Activated CD4-positive, alpha-beta T cell treated with anti-CD3 and anti-CD28 coated beads, Interleukin-2, Interleukin-6, amounts not matched to agents 100 ng/mL and 50 ng/mL, durations not matched to agents 16 hours and 8 hours (primary cell): ENCODE measurements at regions not wholly inside any gene's neighbourhood (a gene's known extent, or its start where the extent isn't known, plus 50 kb on each side); places are given as distances from the start of the nearest gene placed in this dataset.
"Not testable (repeated sequence)": the region's sequence is repeated elsewhere in the genome, so short reads cannot be mapped to it uniquely, and the experiment has no call there.

ENCODE experiments used
- DNase-seq: peaks from one replicate; pipeline ENCODE4 v3.0.0-alpha.2; 2020

DNA sequence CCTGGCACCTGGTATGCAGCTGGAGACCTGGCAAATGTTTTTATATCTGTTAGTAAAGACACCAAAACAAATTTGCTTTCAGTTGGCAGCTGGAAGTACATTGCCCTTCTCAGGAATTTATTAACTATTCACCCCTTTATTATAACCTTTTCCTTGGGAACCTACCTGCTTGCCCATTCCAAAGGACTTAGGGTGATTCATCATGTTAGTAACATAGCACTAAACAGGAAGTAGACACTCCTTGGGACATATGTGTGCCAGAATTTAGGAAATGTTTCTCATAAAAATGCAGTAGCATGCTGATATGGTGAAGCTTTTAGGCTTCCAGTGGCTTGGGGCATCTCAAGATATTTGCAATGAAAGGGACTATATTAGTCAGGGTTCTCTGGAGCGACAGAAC lies 184.2 kb downstream of the DMAC1 start:
- DNase-seq = no peak

DNA sequence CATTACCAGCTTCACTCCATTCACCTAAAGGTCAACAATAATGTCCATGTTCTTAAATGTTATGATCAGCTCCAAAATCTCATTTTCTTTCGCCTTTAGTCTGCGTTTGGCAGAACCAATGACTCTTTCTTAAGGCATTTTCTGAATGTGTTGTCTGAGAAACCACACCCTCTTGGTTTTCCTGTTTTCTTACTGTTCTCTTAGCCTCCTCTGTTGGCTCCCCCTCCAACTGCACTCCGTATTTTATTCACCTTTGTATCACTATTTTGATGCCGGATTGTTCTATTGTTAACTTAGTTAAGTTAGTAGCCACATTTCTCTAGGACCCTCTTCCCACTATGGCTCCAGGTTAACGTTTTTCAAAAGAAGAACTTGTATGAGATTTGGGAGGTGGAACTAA lies 185.6 kb downstream of the DMAC1 start:
- peak; percentile 7 for DNase-seq

DNA sequence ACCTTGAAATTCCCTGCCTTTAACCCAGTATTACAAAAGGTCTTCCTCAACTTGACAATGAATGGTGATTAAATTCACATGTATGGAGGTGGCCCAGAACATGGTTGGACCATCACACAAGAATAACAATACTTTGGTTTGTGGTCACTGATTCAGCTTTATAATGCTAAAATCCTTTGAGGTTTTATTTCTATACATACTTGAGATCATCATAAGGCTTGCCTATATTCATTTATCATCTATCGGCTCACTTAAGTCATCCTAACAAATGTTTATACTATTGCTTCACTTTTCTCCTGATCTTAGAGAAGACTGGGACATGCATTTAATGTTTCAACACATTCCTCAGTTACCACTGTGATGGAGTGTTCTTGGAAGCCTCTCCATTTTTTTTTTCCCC lies 191.3 kb downstream of the DMAC1 start:
- DNase-seq = no peak

DNA sequence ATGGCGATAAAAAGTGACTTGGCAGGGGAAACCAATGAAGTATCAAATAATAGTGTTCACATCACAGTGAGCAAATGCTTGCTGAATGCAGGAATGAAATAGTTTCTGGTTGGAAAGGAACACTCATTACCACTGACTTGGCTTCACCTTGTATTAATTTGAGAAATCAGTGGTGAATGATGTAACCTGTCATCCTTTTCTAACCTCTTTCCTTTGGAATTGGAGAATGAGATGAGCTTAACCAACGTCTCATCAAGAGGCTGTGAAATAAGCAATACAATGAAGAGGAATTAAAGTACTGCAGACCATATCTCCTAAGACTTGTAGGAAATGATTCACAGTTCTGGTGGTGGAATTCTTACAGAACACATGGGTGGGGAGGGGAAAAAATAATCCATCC lies 192.2 kb downstream of the DMAC1 start:
- DNase-seq = no peak

DNA sequence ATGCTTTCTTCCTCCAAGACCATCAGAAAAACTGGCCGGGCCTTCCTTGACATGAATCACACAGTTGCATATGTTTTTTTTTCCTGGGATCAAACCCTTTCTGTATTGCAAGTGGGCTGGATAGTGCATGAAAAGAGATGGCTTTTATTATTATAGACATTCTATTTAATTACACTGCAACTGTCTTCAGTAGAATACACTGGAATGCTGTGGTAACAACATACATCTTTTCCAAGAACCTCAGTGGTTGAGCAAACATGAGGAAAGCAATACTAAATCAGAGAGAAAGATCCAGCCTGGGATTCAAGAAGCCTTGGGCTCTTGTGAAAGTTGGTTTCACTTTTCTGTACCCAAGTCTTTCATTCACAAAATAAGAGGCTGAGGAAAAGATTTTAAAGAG lies 193.0 kb downstream of the DMAC1 start:
- no peak for DNase-seq

DNA sequence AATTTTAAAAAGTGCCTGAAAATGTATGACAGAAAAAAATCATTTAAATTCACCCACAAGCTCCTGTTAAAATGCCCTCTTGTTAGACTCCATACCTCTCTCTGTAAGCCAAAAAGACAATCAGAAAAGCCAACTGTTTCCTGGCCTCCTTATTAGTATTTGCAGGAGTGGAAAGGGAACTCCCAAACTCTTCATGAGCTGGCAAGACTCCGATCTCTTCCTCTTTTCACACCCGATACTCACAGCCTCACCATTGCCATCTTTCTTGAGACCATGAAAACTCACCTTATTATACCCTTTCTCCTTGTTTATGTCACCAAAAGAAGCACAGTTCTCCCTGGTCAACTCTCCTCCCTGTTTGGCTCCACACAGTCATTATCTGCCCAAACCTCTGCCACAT lies 197.8 kb downstream of the DMAC1 start:
- no peak for DNase-seq

DNA sequence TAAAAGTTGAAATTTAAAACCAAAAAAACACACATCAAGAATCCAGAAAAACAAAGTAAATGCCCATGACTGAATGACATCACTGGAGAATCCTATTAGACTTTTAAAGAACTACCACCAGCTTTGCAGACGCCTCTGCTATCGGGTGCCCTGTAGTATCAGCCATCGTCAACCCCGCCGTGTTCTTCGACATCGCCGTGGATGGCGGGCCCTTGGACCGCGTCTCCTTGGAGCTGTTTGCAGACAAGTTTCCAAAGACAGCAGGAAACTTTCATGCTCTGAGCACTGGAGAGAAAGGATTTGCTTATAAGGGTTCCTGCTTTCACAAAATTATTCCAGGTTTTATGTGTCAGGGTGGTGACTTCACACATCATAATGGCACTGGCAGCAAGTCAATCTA lies 201.9 kb downstream of the DMAC1 start:
- no peak for DNase-seq

DNA sequence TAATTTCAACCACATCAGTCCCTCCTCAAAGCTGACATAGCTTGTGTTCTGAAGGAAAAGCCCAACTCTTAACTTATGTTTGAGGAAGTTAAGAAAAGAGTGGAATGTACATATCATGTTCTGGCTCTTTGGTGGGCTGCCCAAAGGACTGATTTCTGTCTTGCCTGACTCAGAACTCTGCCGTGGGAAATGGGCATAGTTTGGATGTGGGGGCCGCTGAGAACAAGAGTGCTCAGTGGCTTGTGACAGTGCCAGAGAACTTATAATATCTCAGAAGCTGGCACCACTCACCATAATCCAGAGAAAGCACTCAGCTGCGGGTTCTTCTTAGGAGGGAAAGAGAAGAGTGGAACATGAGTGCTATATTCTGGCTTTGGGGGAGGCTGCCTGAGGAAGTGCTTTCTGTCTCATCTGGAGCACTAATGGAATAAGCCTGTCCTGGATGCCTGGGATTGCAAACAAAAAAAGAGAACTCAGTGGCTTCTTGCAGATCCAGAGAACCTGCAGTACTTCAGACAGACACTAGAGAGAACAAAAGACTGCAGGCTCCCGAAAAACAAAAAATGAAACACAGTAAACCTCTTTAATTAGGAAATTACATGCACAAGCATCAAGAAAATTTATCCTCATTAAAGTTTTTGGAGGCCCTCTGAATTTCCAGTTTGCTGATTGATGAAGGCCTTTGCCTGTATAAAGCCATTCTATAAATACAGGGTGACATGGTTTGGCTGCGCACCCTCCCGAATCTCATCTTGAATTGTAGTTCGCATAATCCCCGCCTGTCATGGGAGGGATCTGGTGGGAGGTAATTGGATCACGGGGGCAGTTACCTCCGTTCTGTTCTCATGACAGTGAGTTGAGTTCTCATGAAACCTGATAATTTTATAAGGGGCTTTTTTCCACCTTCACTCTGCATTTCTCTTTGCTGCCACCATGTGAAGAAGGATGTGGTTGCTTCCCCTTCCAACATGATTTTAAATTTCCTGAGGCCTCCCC lies 207.0 kb downstream of the DMAC1 start:
- no peak for DNase-seq

DNA sequence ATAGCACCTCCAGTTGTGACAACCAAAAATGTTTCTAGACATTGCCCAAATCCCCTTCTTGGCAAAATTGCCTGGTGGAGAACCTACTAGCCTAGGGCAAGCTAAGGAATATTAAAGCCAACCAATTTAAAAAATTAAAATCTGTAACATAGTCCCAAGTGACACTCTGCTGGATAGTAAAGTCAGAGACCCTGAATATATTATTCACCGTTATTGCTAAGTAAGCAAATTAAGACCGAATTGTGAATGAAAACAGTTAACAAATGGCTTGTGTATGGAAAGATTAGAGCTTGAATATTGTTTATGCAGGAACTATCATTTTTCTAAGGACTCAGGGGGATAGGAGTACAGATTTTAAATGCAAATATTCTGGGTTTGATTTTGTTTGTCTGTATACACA lies 208.1 kb downstream of the DMAC1 start:
- no peak for DNase-seq

DNA sequence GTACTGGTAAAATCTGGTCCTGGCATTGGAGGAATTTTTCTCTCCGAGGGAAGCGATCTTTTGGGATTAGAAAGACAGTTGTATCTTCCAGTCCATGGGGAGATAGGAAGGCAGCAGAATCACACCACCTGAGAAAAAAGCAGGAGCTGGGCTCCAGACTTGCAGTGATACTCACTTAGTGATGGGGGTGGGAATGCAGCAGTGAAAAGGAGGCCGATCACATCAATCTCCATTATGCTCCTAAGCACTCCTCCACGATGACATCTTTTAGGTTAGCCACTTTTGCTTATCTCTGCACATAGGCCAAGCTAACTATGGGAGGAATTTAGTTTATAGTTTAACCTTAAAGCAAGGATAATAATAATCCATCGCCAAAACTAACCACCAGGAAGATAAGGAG lies 219.0 kb downstream of the DMAC1 start:
- no peak for DNase-seq

DNA sequence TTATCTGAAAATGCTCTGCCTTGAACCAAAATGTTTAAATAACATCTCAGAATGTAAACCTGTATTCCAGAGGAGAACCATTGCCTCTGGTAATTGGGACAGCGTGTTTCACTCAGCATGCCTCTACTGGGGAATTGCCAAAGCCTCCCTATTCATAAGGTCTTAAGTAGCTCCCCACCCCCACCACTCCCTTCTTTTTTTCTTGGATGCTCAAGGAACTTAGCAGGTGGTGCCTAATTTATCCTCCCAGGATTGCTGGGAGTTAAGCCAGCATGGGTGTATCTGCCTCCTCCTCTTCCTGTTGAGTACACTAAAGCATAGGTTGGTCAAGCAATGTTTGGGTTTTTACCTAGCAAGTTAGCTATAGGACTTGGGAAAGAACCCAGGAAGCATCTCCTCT lies 220.2 kb downstream of the DMAC1 start:
- DNase-seq = no peak

DNA sequence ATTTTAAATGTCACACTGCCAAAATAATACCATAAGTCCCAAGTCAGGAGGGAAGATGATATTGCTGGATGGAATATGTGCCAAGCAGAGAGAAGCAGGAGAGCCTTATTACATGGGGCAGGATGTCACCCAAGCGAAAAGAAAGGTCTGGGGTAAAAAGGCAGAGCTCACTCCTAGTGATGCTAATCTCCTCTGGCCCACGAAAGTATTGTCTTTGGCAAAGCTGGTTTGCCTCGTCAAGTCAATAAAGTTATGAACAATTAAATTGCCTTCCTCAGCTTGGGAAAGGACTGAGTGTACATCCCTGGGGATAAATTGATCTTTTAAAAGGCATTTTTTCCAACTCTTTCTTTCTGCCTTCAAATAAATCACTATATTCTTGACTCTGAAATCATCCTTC lies 220.6 kb downstream of the DMAC1 start:
- no peak for DNase-seq

DNA sequence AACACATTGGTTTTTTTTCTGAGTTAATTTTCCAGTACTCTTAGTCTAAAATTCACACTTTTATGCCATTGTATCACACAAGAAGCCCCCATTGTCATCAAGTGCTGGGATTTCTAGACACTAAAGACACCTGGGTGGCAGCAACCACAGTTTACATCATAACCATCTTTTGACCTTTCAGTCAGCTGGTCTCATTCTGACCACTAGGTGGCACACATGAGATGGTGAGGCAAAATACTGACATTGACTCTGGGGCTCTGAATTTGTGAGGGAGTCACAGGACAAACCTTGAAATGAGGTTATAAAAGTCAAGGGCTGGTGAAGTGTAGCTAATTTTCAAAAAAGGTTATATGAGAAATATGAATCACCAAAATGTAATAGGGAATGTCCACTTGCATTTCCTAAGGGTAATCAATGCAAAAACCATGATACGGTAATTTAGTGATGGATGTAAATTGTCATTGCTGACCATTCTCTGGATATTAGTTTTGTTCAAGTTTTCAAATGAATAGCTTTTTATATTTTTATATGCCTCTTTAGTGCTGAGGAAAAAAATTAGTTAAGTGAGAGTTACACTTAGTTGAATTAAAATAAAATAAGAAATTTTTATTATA lies 229.4 kb downstream of the DMAC1 start:
- DNase-seq = peak; percentile 76

DNA sequence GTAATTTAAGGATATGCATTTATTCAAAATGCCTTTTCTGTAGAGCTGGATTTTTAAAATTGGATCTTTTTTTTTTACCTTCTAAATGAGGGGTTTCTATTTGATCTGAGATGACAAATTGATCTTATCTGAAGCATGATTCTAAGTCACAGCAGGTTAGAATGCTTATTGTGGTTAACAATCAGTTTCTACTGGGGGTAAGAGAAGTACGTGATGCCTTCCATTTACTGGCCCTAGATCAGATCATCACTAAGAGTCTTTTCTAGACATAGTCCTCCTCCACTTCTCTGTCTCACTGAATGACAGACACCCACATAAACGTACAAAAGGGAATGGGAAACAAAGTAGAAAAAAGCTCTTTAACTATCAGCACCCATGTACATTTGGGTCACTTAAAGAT lies 231.9 kb downstream of the DMAC1 start:
- DNase-seq = no peak

DNA sequence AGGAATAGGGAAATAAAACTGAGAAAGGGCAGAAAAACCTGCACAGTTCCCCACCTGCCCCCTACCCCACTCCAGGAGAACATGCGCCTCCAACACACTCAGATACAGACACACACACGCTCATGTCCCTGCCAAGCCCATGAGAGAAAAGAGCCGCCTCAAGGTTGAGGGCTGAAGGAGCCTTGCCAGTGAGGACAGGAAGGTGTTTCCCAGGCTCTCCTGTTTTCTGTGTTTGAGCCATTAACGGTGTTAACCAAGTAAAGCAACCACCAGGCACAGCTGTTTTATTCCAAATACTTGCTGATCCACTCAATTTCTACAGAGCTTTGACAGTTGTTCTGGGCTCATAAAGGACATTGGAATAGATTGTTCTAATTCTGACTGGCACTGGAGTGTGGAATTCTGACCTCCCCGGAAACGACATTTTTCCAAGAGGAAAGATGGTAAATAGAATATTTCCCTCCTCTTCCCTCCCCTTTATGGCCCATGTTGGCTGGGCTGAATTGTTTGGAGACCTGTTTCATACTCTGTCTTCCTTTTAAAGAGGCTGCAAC lies 238.0 kb downstream of the DMAC1 start:
- DNase-seq = no peak

DNA sequence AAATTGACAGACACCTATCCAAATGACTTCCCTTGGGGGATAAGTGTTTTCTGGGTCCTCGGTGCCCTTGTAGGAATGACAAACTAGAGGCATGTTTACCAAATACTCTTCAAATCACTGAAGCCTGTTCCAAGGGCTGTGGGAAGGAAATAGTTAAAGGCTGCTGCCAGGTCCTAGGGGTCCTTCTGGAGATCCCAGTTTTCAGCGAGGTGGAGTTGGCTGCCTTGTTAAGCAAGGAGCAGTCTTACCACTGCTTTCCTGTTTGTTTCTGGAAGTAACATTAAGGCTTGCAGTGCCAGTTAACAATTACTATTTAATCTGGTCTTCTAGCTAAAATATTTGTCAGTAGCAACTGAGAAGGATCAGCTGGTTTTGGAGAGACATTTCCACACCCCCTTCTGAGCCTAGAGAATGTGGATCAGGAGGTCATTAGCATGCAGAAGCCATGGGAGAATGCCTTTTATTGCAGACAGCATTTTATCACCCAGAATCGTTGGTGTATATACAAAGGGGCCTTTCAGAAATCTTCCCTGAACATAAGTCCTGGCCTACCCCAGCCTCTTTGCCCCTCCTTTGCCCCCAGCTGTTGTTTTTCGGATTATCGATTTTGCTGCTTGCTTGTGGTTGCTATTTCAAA lies 238.8 kb downstream of the DMAC1 start:
- no peak for DNase-seq

DNA sequence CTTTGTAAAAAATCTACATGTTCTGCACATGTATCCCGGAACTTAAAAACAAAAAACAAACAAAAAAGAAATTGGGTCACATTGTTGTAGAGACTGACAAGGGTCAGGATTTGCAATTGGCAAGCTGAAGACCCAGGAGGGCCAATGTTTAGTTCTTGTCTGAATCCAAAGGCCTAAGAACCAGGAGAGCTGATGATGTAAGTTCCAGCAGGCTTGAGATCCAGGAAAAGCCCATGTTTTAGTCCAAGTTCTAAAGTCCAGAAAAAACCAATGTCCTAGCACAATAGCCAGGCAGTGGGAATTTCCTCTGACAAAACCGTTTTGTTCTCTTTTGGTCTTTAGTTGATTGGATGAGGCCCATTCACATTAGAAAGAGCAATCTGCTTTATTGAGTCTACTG lies 244.9 kb downstream of the DMAC1 start:
- no peak for DNase-seq

DNA sequence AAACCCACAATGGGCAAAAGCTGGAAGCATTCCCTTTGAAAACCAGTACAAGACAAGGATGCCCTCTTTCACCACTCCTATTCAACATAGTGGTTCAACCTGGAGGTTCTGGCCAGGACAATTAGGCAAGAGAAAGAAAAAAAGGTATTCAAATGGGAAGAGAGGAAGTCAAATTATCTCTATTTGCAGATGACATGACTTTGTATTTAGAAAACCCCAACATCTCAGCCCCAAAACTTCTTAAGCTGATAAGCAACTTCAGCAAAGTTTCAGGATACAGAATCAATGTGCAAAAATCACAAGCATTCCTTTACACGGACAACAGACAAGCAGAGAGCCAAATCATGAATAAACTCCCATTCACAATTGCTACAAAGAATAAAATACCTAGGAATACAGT lies 246.9 kb downstream of the DMAC1 start:
- DNase-seq = not testable (repeated sequence)

DNA sequence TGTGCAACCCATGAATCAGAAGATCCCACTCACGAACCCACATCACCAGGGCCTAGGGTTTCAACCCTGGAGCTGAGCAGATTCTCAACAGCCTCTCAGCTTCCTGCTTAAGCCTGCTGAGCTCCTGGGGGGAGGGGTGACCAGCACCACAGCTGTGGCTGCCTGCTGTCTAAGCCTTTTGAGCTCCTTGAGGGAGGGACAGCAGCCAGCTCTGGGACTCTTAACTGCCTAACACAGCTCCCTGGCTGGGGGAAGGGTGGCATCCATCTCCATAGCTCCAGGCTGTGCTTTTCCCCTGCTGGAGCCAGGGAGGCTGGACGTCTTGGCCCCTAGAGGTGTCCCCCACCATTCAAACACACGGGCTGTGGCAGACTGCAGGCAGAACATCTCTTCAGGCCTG lies 250.3 kb downstream of the DMAC1 start:
- DNase-seq = no peak

DNA sequence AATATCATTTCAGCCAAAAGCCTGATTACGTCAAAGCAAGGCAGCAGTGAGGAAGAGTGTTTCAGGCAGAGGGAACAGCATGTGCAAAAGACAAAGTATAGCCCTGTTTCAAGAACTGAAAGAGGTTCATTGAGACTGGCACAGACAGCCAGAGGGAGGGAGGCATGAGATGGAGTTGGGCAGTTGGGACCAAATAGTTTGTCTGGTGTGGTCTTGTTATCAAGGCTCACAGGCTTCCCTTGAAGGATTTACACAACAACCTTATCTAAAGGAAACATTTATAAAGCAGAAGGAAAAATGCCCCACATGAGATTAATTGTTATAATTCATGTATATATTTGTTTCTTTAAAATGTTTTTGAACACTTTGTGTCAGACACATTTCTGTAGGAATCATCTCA lies 253.3 kb downstream of the DMAC1 start:
- DNase-seq = no peak

DNA sequence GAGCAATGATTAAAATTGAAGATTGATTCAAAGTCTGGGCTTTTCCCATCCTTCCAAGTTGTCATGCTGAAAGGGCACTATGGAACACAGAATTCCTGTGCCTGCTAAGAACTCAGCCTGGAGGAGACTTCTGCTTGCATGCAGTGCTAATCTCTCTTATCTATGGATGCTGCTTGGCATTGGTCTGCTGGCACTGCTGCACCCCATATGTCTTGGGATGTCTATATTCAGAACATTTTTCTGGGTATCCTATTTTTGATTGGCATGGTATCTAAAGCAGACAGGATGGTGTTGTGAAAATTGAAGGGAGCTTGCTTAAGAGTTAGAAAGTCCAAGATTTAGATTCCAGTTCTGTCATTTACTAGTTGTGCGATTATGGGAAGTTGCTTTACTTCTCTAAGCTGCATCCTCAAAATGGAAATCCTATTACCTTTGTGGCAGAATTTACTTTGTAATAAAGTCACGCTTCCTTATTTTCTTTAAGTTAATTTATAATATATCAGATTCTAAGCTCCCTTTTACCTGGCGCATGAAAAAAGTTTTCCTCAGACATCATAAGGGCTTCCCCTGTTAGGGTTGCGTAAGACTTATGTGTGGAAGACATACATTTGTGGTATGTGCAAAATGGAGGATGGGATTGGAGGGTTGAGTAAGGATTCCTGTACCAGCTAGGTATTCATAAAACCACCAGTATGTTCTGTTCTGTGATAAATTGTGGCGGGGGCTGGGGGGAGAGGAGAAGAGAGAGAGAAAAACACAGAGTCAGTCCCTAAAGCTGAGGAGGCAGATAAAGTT lies 254.0 kb downstream of the DMAC1 start:
- DNase-seq = no peak

DNA sequence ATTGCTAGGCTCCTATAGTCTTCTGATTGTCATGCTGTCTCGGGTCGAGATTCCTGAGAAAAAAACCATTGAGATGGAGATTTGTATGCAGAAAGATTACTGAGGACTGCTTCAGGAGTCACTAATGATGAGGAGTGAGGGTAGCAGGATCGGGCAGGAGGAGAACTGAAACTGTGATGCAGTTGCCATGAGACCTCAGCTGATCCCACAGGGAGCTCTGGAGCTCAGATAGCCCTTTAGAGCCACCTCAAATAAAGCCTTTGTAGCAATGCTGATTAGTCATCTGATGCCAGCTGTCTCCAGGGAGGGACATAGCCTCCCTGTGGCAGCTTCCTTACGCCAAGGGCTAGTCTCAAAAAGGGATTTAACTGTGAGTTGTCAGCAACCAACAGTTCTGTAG lies 256.9 kb downstream of the DMAC1 start:
- no peak for DNase-seq

DNA sequence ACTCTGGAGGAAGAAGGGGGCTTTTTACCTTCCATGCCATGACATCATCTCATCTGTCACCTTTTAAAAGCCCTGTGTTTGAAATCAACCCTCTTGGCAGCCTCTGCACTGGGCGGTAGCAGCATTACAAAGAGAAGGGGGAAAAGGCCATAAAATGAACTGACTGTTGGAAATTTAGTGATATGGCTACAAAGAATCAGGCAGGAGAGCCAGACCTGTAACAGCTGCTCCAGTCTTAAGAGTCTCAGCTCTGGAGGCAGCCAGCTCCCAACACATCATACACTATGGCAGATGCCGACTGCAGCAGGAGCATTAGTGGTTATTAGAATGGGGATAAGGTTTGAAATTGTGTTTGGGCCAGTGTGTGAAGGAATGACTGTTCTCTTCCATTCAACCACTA lies 257.5 kb downstream of the DMAC1 start:
- DNase-seq = no peak
